Parathyroid adenoma (tissue), 2 donors: ENCODE measurements at regions not wholly inside any gene's neighbourhood (a gene's known extent, or its start where the extent isn't known, plus 50 kb on each side); places are given as distances from the start of the nearest gene placed in this dataset.

Experiments used
- H2AFZ ChIP-seq: fragments of 300-600 bp; sonication (generic); one replicate; pipeline ENCODE4 v1.7.0; 2017; ENCODE audit warnings: antibody characterized with exemption, mild to moderate bottlenecking
- H3K27ac ChIP-seq: fragments of 300-600 bp; sonication (generic); one replicate; pipeline ENCODE4 v1.7.0; 2017
- H3K27me3 ChIP-seq: fragments of 300-600 bp; sonication (generic); one replicate; pipeline ENCODE4 v1.7.0; 2017; ENCODE audit warnings: low read length; ENCODE audit not compliant: control insufficient read depth, insufficient read depth
- H3K36me3 ChIP-seq: fragments of 300-600 bp; sonication (generic); one replicate; pipeline ENCODE4 v1.7.0; 2017; ENCODE audit warnings: low read length; ENCODE audit not compliant: control insufficient read depth, insufficient read depth
- H3K4me1 ChIP-seq: fragments of 300-600 bp; sonication (generic); one replicate; pipeline ENCODE4 v1.7.0; 2017; ENCODE audit warnings: control low read depth
- H3K4me2 ChIP-seq: fragments of 300-600 bp; sonication (generic); one replicate; pipeline ENCODE4 v1.7.0; 2017; ENCODE audit warnings: low read length
- H3K4me3 ChIP-seq: fragments of 300-600 bp; sonication (generic); one replicate; pipeline ENCODE4 v1.7.0; 2017; ENCODE audit warnings: low read depth, low read length
- H3K79me2 ChIP-seq: fragments of 300-600 bp; sonication (generic); one replicate; pipeline ENCODE4 v1.7.0; 2017; ENCODE audit warnings: control low read depth
- H3K9ac ChIP-seq: fragments of 300-600 bp; sonication (generic); one replicate; pipeline ENCODE4 v1.7.0; 2017; ENCODE audit warnings: mild to moderate bottlenecking
- H3K9me3 ChIP-seq: fragments of 300-600 bp; sonication (generic); one replicate; pipeline ENCODE4 v1.7.0; 2017; ENCODE audit warnings: low read length; ENCODE audit not compliant: control insufficient read depth
- CTCF ChIP-seq: fragments of 300-600 bp; sonication (generic); IDR thresholded peaks from one replicate; pipeline ENCODE4 v1.7.0; 2017; ENCODE audit warnings: antibody characterized with exemption, mild to moderate bottlenecking
- donor health status: primary hyperparathyroidism.

- Histone ChIP-seq H3K4me1 (no peaks in the 10 kb centered on the region), H3K4me2 (no peak overlapping the region), H3K79me2 (no peaks in the 10 kb centered on the region), H3K9me3 (peaks cover under 1% of the 10 kb centered on the region), H3K27me3 (no peaks in the 10 kb centered on the region), H2AFZ (no peak overlapping the region), H3K27ac (no peak overlapping the region), H3K4me3 (no peak overlapping the region), H3K9ac (no peak overlapping the region), H3K36me3 (no peaks in the 10 kb centered on the region)
- no peak for TF ChIP-seq CTCF
These were observed 121.3 kb upstream of the CDH8 start for GRCh38 chr16:62157544-62157943.

DNA sequence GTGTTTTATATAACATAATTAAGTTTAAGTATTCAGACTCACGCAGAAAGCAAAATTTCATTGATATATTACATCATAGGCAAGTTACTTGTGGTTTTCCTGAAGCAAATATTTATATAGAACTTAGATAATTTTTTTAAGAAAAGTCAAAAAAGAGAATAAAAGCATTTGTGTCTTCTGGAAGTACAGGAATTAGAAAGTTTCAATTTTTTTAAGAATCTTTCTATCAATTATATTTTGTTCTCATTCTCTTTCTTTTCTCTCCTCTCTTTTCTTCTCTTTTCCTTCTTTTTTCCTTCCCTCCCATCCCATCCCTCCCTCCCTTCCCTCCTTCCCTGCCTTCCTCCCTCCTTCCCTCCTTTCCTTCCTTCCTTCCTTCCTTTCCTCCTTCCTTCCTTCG, 120.7 kb upstream of the CDH8 start:
- no peak overlapping the region for H3K4me2 ChIP-seq
- H3K27me3 ChIP-seq = no peaks in the 10 kb centered on the region
- H3K4me3 ChIP-seq = no peak overlapping the region
- H3K36me3 ChIP-seq = no peaks in the 10 kb centered on the region
- H3K79me2 ChIP-seq = no peaks in the 10 kb centered on the region
- no peak overlapping the region for H3K27ac ChIP-seq
- no peak overlapping the region for H3K9ac ChIP-seq
- no peak overlapping the region for H2AFZ ChIP-seq
- H3K4me1 ChIP-seq = no peaks in the 10 kb centered on the region
- TF ChIP-seq CTCF = no peak
- no peaks in the 10 kb centered on the region for H3K9me3 ChIP-seq

- no peak for TF ChIP-seq CTCF
- Histone ChIP-seq H3K9ac (no peak overlapping the region), H3K79me2 (no peaks in the 10 kb centered on the region), H3K36me3 (no peaks in the 10 kb centered on the region), H3K9me3 (no peaks in the 10 kb centered on the region), H3K4me2 (no peak overlapping the region), H3K4me3 (no peak overlapping the region), H3K27me3 (no peaks in the 10 kb centered on the region), H3K27ac (no peak overlapping the region), H2AFZ (no peak overlapping the region), H3K4me1 (no peaks in the 10 kb centered on the region)
These were observed 113.4 kb upstream of the CDH8 start for GRCh38 chr16:62149631-62150030.

DNA sequence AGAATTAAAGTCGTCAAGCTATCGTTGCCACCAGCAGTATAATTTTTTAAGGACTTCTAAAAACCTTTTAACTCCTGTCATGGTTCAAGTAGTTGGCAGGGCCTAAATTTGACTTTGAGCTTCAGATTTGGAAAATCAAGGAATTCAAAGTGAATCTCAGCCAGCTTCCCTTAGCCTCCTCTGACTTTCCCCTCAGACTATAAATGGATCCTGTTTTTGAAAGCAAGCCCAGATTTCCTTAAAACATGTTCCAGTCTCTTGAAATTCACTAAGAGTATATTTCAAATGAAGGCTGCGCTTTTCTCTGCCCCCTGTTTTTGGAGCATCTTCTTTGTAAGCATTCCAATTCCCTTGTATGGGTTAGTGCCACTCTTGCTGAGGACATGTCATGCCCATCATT, 101.8 kb upstream of the CDH8 start:
- H3K27ac ChIP-seq = no peak overlapping the region
- H2AFZ ChIP-seq = no peak overlapping the region
- H3K4me2 ChIP-seq = no peak overlapping the region
- no peaks in the 10 kb centered on the region for H3K79me2 ChIP-seq
- TF ChIP-seq CTCF = no peak
- H3K4me3 ChIP-seq = no peak overlapping the region
- H3K36me3 ChIP-seq = no peaks in the 10 kb centered on the region
- no peaks in the 10 kb centered on the region for H3K4me1 ChIP-seq
- no peak overlapping the region for H3K9ac ChIP-seq
- no peaks in the 10 kb centered on the region for H3K27me3 ChIP-seq
- no peaks in the 10 kb centered on the region for H3K9me3 ChIP-seq

GRCh38 chr16:62135911-62136310, 99.7 kb upstream of the CDH8 start:
- Histone ChIP-seq H3K4me3 (no peak overlapping the region), H3K9me3 (no peaks in the 10 kb centered on the region), H3K79me2 (no peaks in the 10 kb centered on the region), H3K9ac (no peak overlapping the region), H3K27ac (no peak overlapping the region), H2AFZ (no peak overlapping the region), H3K4me1 (no peaks in the 10 kb centered on the region), H3K4me2 (no peak overlapping the region), H3K27me3 (no peaks in the 10 kb centered on the region), H3K36me3 (no peaks in the 10 kb centered on the region)
- TF ChIP-seq CTCF = no peak
